Bronchial epithelial cell (primary cell): ENCODE measurements at regions not wholly inside any gene's neighbourhood (a gene's known extent, or its start where the extent isn't known, plus 50 kb on each side); places are given as distances from the start of the nearest gene placed in this dataset.

ENCODE experiments used
- DNase-seq: peaks from one replicate; pipeline ENCODE4 v3.0.0-alpha.2; 2010; ENCODE audit warnings: low read depth
- FAIRE-seq: peaks from 2 replicates; lab custom pipeline; 2011; peaks lifted over from hg19 to GRCh38; lab: Jason Lieb, UNC
- H3K27me3 ChIP-seq: 2 replicates; pipeline ENCODE4 v1.5.1; 2011; ENCODE audit warnings: low read length; ENCODE audit not compliant: control insufficient read depth, insufficient read depth
- H3K36me3 ChIP-seq: 2 replicates; pipeline ENCODE4 v1.5.1; 2011; ENCODE audit warnings: low read length; ENCODE audit not compliant: control insufficient read depth, insufficient read depth
- H3K4me3 ChIP-seq: 2 replicates; pipeline ENCODE4 v1.5.1; 2011; ENCODE audit warnings: mild to moderate bottlenecking, low read depth, low read length, control low read depth
- TF ChIP-seq, protein P1 (sequence below): IDR thresholded peaks from 2 replicates; pipeline ENCODE4 v1.5.1; 2011; ENCODE audit warnings: mild to moderate bottlenecking, moderate library complexity, low read length, control low read depth, inconsistent platforms; ENCODE audit not compliant: insufficient read depth, severe bottlenecking

GRCh38 chr18:66687635-66688034, 83.7 kb upstream of the CDH19 start:
- Histone ChIP-seq H3K36me3 (no peaks in the 10 kb centered on the region), H3K27me3 (no peaks in the 10 kb centered on the region), H3K4me3 (no peak overlapping the region)
- TF ChIP-seq, protein P1, sequence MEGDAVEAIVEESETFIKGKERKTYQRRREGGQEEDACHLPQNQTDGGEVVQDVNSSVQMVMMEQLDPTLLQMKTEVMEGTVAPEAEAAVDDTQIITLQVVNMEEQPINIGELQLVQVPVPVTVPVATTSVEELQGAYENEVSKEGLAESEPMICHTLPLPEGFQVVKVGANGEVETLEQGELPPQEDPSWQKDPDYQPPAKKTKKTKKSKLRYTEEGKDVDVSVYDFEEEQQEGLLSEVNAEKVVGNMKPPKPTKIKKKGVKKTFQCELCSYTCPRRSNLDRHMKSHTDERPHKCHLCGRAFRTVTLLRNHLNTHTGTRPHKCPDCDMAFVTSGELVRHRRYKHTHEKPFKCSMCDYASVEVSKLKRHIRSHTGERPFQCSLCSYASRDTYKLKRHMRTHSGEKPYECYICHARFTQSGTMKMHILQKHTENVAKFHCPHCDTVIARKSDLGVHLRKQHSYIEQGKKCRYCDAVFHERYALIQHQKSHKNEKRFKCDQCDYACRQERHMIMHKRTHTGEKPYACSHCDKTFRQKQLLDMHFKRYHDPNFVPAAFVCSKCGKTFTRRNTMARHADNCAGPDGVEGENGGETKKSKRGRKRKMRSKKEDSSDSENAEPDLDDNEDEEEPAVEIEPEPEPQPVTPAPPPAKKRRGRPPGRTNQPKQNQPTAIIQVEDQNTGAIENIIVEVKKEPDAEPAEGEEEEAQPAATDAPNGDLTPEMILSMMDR = no peak
- FAIRE-seq = no peak
- DNase-seq = no peak

DNA sequence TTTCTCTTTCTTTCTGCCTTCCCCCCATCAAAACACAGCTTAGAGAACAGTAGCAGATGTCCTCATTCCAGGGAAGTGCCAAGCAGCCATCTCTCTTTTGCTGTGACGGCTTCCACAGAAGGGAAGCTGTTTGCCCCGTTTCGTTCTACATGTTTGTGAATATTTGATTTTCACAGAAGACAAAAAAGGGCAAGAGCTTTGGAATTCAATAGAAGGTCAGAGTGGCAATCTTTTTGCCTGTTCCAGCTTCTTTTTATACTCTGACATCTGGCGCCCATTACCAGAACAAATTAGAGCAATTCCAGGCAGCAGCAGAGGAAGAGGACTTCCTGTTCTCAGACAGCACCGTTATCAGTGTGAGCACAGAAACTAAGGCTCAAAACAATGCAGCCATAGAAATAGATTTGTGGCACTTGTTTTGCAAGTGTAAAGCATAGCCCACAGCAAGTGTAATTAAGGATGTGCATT, 79.0 kb upstream of the CDH19 start:
- no peak for FAIRE-seq
- H3K36me3 ChIP-seq = no peaks in the 10 kb centered on the region
- no peak overlapping the region for H3K4me3 ChIP-seq

GRCh38 chr18:66676699-66677098, 72.8 kb upstream of the CDH19 start:
- TF ChIP-seq, protein P1 = no peak
- Histone ChIP-seq H3K27me3 (no peaks in the 10 kb centered on the region), H3K36me3 (no peaks in the 10 kb centered on the region), H3K4me3 (no peak overlapping the region)
- FAIRE-seq = no peak
- DNase-seq = no peak

More for the DNA sequence above, 79.0 kb upstream of the CDH19 start:
- H3K27me3 ChIP-seq = no peaks in the 10 kb centered on the region
- DNase-seq = no peak
- TF ChIP-seq, protein P1 = no peak

GRCh38 chr18:66674286-66674685, 70.4 kb upstream of the CDH19 start:
- DNase-seq (no peak), FAIRE-seq (no peak)
- no peaks in the 10 kb centered on the region for H3K27me3 ChIP-seq
- H3K36me3 ChIP-seq = no peaks in the 10 kb centered on the region
- H3K4me3 ChIP-seq = no peak overlapping the region
- TF ChIP-seq, protein P1 = no peak

- Histone ChIP-seq H3K4me3 (no peak overlapping the region), H3K27me3 (no peaks in the 10 kb centered on the region), H3K36me3 (no peaks in the 10 kb centered on the region)
- DNase-seq = no peak
- FAIRE-seq = no peak
- TF ChIP-seq, protein P1 = no peak
Measured at GRCh38 chr18:66668706-66669105, 64.8 kb upstream of the CDH19 start.

GRCh38 chr18:66662632-66663031, 58.7 kb upstream of the CDH19 start:
- TF ChIP-seq, protein P1 = no peak
- Histone ChIP-seq H3K36me3 (no peaks in the 10 kb centered on the region), H3K4me3 (no peak overlapping the region), H3K27me3 (no peaks in the 10 kb centered on the region)
- no peak for DNase-seq
- no peak for FAIRE-seq
